ENCODE measurements at regions not wholly inside any gene's neighbourhood (a gene's known extent, or its start where the extent isn't known, plus 50 kb on each side); places are given as distances from the start of the nearest gene placed in this dataset.

- TF ChIP-seq POLR2AphosphoS5 (IDR thresholded peaks at IDR 0.05; ENCODE audit: low read depth) (no peak), CTCF (conservative IDR thresholded peaks at IDR 0.05; ENCODE audit: low read depth in 2 of 2) (no peak), STAT1 (IDR thresholded peaks at IDR 0.05; ENCODE audit: unreplicated experiment) (no peak), EZH2phosphoT487 (IDR thresholded peaks at IDR 0.05; ENCODE audit: unreplicated experiment) (no peak), EZH2 (IDR thresholded peaks at IDR 0.05; ENCODE audit: low read depth, unreplicated experiment) (no peak), REST (IDR thresholded peaks at IDR 0.05; ENCODE audit: unreplicated experiment) (no peak), CREB1 (CRISPR knock-in tag; IDR thresholded peaks at IDR 0.05; ENCODE audit: low read depth) (no peak)
Measured at GRCh38 chrX:4315891-4316290, 602.4 kb upstream of the PRKX start.
